Adrenal gland (tissue), 5 donors: ENCODE measurements at regions not wholly inside any gene's neighbourhood (a gene's known extent, or its start where the extent isn't known, plus 50 kb on each side); places are given as distances from the start of the nearest gene placed in this dataset.

Source experiments
- CTCF ChIP-seq, 6 experiments: fragments of 450-650 bp in 4 of 6; fragments of 200-600 bp in 2 of 6; sonication (generic) in 1 of 6; IDR thresholded peaks; 1 replicate in 5 of 6; 2 replicates in 1 of 6; pipeline versions ENCODE4 v1.5.1 to v1.8.0; 2016 to 2021; ENCODE audit warnings: antibody characterized with exemption in 6 of 6, mild to moderate bottlenecking in 2 of 6, moderate library complexity in 1 of 6
- POLR2A ChIP-seq, 2 donors: fragments of 450-650 bp; IDR thresholded peaks; one replicate each; pipeline ENCODE4 v1.6.1; 2017; ENCODE audit warnings: antibody characterized with exemption in 2 of 2, mild to moderate bottlenecking in 2 of 2, moderate library complexity in 1 of 2
- donor health status: DM: no; HTN: no; CAD: no.

- TF ChIP-seq CTCF (IDR thresholded peaks at IDR 0.05), result no peak
- no peak for TF ChIP-seq POLR2A (IDR thresholded peaks at IDR 0.05)
Observed at GRCh38 chr21:27265492-27265891, 298.6 kb upstream of the ADAMTS5 start.
